ENCODE measurements at regions not wholly inside any gene's neighbourhood (a gene's known extent, or its start where the extent isn't known, plus 50 kb on each side); places are given as distances from the start of the nearest gene placed in this dataset.

DNA sequence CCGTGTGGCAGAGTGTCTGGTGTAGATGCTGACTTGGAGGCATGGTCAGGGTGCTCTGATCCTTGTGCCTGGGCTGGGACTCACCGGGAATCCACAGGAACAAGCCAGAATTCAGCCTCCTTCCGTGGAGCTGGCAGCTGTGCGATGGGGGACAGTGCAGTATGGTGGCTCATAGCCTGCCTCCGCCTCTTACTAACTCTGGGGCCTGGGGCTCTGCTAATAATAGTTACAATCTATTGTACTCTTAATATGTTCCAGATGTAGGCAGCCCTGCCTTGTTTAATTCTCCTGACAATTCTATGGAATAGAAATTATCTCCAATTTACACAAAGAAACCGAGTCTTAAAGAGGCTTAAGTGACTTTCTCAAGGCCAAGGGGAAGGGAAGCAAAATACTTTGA, 77.6 kb downstream of the PCDH1 start:
- DNase-seq = peak; percentile 64

DNA sequence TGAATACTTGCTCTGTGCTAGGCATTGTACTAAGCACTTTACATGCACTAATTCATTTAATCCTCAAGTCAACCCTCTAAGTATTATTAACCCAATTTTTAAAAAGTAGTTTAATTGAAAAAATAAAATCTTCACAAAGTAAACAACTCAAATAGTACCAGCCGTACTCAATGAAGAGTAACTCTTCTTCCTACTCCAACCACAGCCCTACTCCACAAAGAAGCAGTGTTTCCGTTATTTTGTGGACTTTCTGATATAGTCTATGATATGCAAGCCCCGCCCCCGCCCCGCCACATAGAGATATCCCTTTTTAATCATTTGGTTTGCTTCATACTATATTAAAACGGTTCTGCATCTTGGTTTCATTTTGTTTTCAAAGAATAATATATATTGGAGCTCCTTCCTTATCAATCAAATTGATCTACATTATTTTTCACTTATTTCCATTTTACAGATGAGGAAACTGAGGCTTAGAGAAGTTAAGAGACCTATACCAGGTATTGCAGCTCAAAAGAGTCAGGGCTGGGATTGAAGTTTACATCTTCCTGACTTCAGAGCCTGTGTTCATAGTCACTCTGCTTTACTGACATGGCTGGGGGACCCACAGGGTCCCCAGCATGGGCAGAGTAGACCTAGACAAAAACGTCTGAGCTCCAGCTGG, 78.6 kb downstream of the PCDH1 start:
- DNase-seq = no peak

DNA sequence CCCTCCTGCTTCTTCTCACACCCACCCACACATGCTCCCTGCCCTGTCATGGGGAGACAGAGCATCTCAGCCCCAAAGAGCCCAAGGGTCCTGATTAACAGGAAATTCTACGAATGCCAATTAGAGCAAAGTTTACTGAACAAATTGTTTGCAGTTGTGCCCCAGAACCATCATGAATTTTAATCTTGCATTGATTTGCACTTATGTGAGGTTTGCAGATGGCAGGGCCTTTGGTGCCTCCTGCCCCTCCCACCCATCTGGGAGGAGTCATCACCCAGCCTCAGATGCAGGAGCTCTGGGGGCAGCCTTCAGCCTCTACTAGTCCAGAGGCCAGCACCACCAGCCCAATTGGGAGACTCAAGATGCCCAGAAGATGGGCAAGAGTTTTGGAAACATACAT, 80.8 kb downstream of the PCDH1 start:
- DNase-seq = no peak

DNA sequence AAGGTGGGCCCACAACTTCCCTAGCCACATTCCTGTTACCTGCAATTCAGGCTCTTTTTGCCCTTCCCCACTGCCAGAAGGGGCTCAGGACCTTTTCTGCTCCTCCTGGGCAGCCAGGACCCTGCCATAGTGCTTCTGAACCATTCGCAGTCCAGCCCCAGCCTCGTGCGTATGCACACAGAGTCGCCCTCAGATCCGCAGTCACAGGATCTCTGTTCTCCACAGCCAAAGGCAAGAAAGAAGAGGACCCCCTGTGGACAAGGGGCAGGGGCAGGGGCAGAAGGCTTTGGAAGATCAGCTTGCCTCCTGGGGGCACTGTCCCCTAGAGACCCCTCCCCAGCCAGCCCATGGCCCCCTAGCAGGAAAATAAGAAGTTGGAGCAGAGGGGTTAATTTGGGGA, 82.8 kb downstream of the PCDH1 start:
- DNase-seq = no peak

DNA sequence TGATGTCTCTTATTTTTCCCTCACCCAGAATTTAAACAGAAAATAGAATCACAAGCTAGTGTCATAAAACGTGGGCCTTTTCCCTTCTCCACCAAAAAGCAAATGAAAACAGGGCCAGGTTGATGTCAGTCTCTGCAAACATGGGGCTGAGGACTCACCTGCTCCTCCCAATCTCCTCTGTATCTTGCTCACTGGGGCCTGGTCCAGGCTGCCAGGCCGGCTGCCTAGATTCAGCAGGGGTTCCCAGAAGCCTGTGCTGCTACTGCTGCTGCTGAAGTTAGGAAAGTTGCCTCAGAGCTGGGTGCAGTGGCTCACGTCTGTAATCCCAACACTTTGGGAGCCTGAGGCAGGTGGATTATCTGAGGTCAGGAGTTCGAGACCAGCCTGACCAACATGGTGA, 84.3 kb downstream of the PCDH1 start:
- no peak for DNase-seq

DNA sequence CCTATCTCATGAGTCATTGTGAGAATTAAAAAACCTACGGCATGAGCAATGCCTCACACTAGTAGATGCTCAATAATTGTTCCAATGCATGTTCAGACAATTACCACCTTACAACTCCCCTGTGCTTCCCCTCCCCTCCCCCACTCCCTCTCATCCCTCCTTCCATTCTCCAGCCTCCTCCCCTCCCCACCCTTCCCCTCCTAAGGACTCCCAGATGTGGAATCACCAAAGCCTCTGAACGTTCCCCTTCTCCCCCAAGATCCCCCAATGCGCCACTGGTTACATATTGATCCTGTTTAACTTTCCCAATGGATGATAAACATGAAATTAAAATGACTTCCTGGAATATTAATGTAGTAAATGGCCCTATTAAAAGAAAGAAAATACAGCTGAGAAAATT, 84.8 kb downstream of the PCDH1 start:
- DNase-seq = no peak

DNA sequence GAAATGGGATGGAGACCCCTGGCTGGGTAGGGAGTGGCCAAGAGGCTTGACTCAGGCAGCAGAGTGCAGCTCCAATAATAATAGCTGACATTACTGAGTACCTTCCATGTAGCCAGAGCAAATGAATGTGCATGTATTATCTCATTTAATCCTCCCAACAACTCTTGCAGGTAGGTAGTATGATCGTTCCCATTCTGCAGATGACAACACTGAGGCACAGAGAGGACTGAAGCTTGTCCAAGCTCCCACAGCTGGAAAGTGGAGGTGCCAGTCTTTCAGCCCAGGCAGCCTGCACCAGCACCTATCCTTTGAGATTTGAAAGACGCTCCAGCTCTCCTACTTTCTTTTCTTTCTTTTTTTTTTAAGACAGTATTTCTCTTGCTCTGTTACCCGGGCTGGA, 87.6 kb downstream of the PCDH1 start:
- no peak for DNase-seq

DNA sequence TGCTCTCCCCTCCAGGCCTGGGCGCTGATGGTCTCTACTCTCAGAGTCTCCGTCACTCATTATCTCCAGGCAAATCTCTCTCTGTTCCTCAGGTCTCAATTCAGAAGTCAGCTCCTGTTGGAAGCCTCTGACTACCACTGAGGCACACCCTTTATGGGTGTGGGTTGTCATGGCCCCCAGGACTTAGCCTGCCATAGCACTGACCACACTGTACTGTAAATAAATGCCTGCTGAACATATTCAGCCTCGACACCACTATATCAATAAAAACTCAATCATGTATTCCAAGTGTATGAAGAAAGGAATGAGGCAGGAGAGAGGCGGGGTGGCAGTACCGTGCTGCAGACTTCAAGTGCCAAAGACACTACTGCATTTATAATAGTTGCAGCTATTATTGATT, 88.9 kb downstream of the PCDH1 start:
- no peak for DNase-seq

DNA sequence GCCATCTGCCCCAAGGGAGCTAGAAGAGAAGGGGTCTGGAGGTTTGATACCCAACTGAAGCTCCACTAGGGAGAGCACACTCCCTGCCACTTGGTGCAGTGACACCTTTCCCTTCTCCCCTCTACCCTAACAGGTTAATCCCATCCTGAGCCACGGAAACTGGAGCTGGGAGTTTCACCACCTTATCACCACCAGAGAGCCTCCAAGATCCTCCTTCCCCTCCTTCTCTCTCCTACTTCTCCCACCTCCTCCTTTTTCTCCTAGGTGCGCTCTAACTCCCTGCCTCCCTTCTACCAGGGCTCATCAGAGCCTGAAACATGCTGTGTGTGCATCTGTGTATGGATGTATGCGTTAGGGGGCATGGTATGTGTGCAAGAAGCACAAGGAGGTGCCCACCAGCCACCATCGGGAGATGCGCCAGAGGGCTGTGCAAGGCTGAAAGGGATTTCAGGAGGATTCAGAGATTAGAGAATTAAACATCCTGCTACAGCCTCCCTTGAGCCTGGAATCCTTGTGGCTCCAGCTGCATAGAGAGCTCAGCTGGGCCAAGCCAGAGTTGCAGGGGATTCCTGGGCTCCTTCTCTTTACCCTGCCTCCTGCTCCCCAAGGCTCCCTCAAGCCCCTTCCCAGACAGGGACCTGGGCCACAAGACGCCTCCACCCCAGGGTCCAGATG, 89.8 kb downstream of the PCDH1 start:
- DNase-seq = no peak

DNA sequence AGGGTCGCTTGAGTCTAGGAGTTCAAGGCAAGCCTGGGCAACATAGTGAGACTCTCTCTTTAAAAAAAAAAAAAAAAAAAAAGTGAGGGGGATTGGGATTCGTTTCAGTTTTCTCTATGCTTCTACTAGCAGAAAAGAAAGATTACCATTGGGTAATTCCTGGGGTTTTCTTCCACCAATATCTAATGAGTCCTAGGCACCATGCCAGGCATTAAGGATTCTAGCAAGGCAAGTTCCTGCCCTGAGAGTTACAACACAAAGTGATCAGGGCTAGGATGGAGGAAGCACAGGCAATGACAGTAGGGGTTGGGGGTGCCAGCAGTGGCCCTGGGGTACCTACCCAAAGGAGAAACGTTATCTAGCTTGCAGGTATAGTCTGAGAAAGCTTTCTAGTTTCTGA, 90.8 kb downstream of the PCDH1 start:
- DNase-seq = no peak

DNA sequence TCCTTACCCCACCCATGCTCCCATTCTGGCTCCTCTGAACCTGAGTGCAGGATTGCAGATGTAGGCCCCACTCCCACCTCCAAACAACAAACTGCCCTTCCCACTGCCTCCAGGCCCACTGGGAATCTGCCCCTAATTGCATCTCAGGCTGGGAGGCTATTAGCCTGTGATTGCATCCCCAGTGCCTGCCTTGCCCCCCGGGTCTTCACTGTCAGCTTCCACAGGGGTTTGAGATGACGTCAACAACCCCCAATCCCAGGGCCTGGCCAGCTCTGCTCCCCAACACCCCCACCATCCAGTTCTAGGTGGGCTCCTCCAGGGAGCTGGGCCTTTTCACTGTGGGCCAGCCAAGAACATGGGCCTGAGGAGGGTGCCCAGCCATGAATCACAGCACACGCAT, 91.5 kb downstream of the PCDH1 start:
- DNase-seq = no peak

DNA sequence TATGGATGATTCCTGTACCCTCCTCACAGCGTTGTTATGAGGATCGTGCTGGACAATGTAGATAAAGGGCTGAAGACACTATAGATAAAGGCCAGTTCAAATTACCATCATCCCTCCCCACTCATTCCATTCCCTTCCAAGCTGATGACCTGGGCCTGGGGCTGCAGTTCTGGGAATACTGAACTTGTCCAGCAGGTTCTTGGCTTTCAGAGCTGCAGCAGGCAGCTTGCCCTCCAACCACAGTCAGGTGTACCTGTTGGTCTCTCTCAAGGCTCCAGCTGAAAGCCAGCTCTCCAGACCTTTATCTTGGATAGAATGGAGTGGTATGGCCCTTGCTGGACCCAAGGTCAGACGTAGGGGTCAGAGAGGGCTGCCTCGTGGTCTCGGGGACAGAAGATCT, 92.5 kb downstream of the PCDH1 start:
- DNase-seq = no peak

DNA sequence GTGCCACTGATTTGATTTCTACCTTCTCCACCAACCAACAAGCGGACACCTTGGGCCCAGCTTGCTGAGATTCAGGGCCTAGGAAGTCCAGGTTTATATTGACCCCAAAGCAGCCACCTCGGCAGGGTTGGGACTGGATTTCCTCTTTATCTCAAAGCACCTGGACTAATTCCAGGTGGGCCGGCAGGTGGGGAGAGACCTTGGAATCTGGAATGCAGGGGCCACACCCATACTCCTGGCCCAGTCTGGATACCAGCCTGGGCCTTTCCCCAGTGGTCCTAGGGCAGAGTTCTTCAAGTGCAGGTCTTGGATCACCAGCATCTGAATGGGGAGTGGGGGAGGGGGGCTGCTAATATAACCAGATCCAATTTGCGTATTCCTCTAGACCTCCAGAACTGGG, 93.1 kb downstream of the PCDH1 start:
- DNase-seq = no peak

DNA sequence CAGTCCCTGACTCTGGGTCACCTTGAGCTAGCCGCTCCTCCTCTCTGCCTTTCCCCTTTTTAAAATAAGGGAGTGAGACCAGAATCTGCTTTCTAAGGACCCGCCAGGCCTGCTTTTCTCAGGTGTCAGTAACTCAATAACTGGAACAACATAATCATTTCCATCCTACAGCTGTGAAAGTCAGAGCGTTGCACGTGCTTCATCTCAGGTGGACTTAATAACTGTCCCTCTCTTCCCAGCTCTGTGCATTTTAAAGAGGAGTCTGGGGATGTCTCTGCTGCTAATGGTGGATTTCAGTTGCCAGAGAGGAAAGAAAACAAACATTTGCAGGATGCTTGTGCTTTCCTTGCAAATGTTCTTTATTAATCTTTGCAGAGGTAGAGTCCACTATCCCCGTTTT, 93.7 kb downstream of the PCDH1 start:
- DNase-seq = no peak

DNA sequence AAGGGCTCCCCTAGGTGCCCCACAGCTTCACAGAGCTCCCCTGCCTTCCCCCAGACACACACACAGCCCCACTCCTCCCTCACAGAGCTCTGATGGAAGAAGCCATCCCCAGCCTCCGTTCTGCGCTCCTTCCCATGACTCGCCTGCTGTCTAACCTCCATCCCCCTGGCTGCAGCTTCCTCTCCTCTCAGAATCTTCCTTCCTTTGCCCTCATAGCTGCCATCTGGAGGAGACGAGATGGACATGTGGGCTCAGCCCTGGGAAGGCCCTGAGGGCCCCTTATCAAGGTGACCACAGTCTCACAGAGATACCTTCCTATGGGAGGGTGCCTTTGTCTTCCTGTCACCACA, 94.3 kb downstream of the PCDH1 start:
- DNase-seq = no peak

DNA sequence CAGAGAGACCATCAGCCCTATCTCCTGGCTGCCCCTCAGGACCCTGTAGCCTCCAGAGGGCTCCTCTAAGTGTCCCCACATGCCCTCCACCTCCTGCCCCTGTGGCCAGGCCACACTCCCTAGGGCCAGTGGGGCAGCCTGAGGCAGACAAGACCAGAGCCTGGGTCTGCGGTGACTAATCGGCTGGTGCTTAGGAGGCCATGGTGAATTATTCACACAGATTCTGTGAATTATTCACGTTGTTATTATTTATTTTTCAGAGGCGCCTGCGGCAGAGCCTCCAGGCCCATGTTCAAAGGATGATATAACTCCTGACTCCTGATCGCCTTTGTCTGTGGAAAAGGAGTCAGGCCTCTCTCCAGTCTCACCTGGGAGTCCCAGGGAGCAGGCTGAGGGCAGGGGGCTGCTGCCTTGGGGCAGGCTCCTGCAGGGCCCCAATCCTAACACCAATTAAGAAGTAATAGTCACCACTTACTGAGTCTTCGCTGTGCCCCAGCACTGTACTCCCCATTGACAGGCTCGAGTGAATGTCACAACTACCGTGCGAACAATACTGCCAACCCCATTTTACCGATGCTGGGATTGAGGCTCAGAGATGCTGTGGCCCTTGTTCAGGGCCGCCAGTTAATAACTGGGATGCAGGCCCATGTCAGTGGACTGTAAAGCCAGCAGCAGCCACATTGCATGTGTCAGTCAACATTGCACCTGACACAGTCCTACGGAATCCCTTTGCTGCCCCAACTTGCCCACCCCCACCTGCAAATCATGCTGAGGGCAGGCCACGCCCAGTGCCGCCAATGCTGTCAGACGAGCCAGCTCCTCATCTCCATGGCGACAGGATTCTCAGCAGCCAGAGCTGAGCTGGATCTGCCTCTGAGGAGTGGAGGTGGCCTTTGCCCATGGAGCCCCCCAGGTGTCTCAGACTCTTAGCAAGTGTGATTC, 94.9 kb downstream of the PCDH1 start:
- DNase-seq = no peak

DNA sequence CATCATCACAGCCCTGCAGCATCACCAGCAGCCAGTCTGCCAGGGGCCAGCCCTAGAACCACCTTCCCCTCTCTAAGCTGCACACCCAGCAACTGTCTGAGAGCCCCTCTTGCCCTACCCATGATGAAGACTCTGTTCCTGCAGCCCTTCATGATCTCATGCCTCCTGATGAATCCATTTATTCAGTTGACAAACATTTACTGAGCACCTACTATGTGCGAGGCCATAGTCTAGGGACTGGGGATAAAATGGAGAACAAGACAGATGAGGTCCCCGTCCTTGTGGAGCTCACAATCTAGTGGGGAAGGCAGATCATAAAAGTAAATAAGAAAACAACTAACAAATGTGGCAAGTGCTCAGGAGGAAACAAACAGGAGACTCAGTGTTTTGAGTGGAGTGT, 96.3 kb downstream of the PCDH1 start:
- no peak for DNase-seq

DNA sequence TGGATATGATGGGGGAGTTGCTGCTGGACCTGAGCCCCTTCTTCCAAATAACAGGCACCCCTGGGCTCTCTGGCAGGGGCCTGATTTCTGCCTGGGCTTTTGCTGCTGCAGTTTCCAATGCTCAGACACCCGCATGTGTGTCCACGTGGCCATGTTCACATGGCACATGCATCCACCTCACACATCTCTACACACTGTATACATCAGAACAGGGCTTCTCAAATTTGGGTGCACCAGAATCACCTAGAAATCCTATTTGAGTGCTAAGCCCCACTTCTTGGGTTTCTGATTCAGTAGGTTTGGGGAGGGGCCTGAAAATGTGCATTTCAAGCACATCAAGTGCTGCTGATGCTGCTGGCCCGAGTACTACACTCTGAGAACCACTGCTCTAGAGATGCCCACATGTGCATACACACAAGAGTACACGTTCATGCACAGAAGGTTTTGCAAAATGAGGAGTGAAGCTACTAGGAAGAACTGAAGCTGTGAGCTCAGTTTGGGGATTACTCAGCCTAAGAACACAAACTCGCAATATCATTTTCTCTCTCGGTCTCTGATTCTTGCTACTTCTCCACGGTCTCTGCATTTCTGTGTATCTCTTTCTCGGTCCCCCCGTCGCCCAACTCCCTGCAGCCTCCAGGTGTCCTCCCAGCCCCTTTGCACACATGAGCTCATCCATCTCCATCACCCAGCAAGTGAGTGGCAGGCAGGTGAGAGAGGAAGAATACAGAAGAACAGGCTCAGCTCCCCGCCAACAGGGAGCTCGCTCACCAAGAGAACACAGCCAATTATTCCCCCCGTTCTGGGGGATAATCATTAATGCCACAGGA, 97.0 kb downstream of the PCDH1 start:
- no peak for DNase-seq

DNA sequence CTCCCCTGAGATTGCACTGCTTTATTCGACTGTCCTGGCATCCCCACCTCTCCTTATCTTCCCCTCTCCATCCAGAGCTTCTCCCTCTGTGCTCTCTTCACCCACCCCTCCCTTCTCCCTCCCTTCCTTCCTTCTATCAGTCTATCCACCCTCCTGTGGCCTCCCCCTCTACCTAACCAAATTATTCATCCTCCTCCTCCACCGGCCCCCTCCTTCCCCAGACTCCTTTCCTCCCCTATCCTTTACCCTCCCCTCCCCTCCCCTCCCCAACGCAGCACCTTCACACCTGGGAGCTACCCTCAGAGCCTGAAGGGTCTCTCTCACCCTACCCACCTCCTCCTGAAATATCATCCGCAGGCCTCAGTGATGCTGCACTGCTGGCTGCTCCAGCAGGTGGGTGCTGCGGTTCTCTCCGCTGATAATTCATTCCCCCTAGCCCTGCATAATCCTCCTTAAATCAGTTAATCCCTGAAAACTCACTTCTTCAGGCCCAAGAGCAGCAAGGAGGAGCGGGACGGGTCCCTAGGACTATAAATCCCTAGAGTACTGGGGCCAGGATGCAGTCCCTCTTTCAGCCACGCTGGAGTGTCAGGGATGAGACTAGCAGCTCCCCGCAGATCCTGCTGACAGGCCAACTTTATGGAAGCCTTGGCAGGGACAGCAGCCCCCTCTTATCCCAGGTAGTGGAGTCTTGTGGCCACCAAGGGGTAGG, 97.8 kb downstream of the PCDH1 start:
- DNase-seq = no peak

DNA sequence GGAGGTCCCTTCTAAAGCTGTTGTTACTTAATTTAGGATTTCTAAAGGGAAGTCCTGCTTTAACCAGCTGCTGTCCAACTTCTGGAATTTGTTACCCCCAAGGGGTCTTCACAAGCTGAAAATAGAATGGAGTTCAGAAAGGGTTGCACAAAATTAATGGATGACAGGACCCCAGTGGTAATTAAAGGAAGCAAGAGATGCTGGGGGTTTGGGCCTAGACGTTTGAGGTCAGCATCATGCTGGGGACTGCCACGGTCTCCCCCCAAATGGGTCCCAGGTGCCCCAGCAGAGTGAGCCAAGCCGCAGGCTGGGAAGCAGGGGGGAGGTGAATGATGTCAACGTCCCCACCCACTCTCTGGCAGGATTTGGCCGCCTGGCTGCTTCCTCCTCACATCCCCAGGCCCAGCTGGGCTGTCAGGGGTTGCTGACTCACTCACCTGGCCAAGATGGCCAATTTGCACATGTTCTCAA, 97.5 kb upstream of the ARAP3 start:
- DNase-seq = peak; percentile 53

DNA sequence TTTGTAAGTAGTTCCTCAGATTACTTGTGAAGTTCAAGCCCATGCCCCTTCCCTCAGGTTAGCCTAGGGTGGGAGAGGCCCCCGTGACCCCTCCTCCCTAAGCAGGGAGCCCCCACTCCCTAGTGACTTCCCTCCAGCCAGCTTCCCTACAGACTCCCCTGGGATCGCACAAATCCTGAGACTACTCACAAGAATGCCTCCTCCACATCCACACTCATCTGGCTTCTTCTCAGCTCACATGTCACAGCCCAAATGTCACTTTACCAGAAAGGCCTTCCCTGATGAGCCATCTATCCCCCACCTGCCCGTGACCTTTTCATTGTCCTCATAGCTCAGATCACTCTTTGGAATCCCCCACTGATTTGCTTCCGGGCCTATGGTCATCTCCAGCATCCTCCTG, 96.7 kb upstream of the ARAP3 start:
- DNase-seq = no peak
